ENCODE measurements at regions not wholly inside any gene's neighbourhood (a gene's known extent, or its start where the extent isn't known, plus 50 kb on each side); places are given as distances from the start of the nearest gene placed in this dataset.

GRCh38 chr20:52899041-52899608 lies 73.0 kb upstream of the TSHZ2 start:
- TF ChIP-seq E2F6 (IDR thresholded peaks at IDR 0.05) (no peak), PHF8 (conservative IDR thresholded peaks at IDR 0.05; ENCODE audit: low read depth, low read length) (no peak), SUZ12 (IDR thresholded peaks at IDR 0.05; ENCODE audit: low read length) (no peak), TBP (IDR thresholded peaks at IDR 0.05; ENCODE audit: low read depth, low read length) (no peak), POU5F1 (IDR thresholded peaks at IDR 0.05; ENCODE audit: low read depth, low read length) (no peak), EP300 (IDR thresholded peaks at IDR 0.05; ENCODE audit: borderline replicate concordance in 1 of 2, low read depth in 2 of 2, low read length in 2 of 2) (no peak), RAD21 (IDR thresholded peaks at IDR 0.05 in 1 of 2, conservative IDR thresholded peaks at IDR 0.05 in 1 of 2; ENCODE audit: low read depth in 2 of 2, low read length in 2 of 2) (no peak), POLR2AphosphoS5 (IDR thresholded peaks at IDR 0.05; ENCODE audit: low read depth, low read length) (no peak)

All from H1 (cell line).